ENCODE measurements at regions not wholly inside any gene's neighbourhood (a gene's known extent, or its start where the extent isn't known, plus 50 kb on each side); places are given as distances from the start of the nearest gene placed in this dataset.

DNA sequence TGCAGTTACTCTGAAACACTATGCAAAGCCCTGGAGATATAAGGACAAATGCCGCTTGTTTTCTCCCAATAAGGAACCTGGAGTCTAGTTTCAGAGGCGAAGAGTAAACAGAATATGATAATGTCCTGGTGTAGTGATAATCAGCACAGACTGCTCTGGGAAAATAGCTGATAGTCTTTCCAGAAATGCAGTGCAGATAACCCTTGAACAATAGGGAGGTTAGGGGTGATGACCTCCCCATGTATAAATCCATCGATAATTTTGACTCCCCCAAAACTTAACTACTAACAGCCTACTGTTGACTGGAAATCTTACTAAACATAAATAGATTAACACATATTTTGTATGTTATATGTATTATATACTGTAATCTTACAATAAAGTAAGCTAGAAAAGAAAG is 1280.9 kb upstream of the TENM3 start:
- no peak for TF ChIP-seq ZNF274 (IDR thresholded peaks at IDR 0.05; ENCODE audit: low read depth, low read length)
- no peak for TF ChIP-seq YY1 (IDR thresholded peaks at IDR 0.05; ENCODE audit: insufficient read depth, insufficient read length)
- no peak for TF ChIP-seq SUZ12 (IDR thresholded peaks at IDR 0.05; ENCODE audit: extremely low read depth, insufficient read depth, insufficient read length)

Data from NT2/D1 (cell line).